ENCODE measurements at regions not wholly inside any gene's neighbourhood (a gene's known extent, or its start where the extent isn't known, plus 50 kb on each side); places are given as distances from the start of the nearest gene placed in this dataset.
"Not testable (repeated sequence)": the region's sequence is repeated elsewhere in the genome, so short reads cannot be mapped to it uniquely, and the experiment has no call there.

- Mint-ChIP-seq H3K36me3 (no peaks in the 10 kb centered on the region), H3K27ac (no peak overlapping the region), H3K4me3 (no peak overlapping the region), H3K9me3 (no peaks in the 10 kb centered on the region), H3K27me3 (peaks cover 0 to 10% of the 10 kb centered on the region in 2 donors), H3K4me1 (ENCODE audit: low read depth in 2 of 2) (no peaks in the 10 kb centered on the region)
- ATAC-seq (no peak), DNase-seq (ENCODE audit: low spot score) (no peak)
Measured at GRCh38 chrX:44733931-44734330, 109.9 kb upstream of the DUSP21 start.

- Mint-ChIP-seq H3K27ac (no peak overlapping the region), H3K36me3 (no peaks in the 10 kb centered on the region), H3K27me3 (peaks cover 0 to 8% of the 10 kb centered on the region in 2 donors), H3K9me3 (no peaks in the 10 kb centered on the region), H3K4me1 (ENCODE audit: low read depth in 2 of 2) (no peaks in the 10 kb centered on the region), H3K4me3 (no peak overlapping the region)
- ATAC-seq (no peak), DNase-seq (ENCODE audit: low spot score) (no peak)
Measured at GRCh38 chrX:44731160-44731559, 112.7 kb upstream of the DUSP21 start.

- Mint-ChIP-seq H3K4me1 (ENCODE audit: low read depth in 2 of 2) (no peaks in the 10 kb centered on the region), H3K36me3 (no peaks in the 10 kb centered on the region), H3K9me3 (no peaks in the 10 kb centered on the region), H3K27me3 (no peaks in the 10 kb centered on the region), H3K27ac (no peak overlapping the region), H3K4me3 (no peak overlapping the region)
- DNase-seq (ENCODE audit: low spot score) (no peak), ATAC-seq (no peak)
Measured at GRCh38 chrX:44723426-44723825, 120.4 kb upstream of the DUSP21 start.

- ATAC-seq (no peak), DNase-seq (ENCODE audit: low spot score) (no peak)
- Mint-ChIP-seq H3K36me3 (no peaks in the 10 kb centered on the region), H3K27me3 (peaks cover 0 to 14% of the 10 kb centered on the region in 2 donors), H3K4me1 (ENCODE audit: low read depth in 2 of 2) (no peaks in the 10 kb centered on the region), H3K27ac (no peak overlapping the region), H3K4me3 (no peak overlapping the region), H3K9me3 (no peaks in the 10 kb centered on the region)
Measured at GRCh38 chrX:44708470-44708869, 135.4 kb upstream of the DUSP21 start.

GRCh38 chrX:44705817-44706551, 137.8 kb upstream of the DUSP21 start:
- ATAC-seq = no peak
- no peak for DNase-seq (ENCODE audit: low spot score)
- Mint-ChIP-seq H3K27ac (no peak overlapping the region), H3K9me3 (no peaks in the 10 kb centered on the region), H3K27me3 (peaks cover 0 to 19% of the 10 kb centered on the region in 2 donors), H3K4me1 (ENCODE audit: low read depth in 2 of 2) (no peaks in the 10 kb centered on the region), H3K4me3 (no peak overlapping the region), H3K36me3 (no peaks in the 10 kb centered on the region)

- DNase-seq (ENCODE audit: low spot score) = no peak
- H3K36me3 Mint-ChIP-seq = no peaks in the 10 kb centered on the region
- no peaks in the 10 kb centered on the region for H3K4me1 Mint-ChIP-seq (ENCODE audit: low read depth in 2 of 2)
- no peak for ATAC-seq
- no peak overlapping the region for H3K27ac Mint-ChIP-seq
- H3K27me3 Mint-ChIP-seq = peaks cover 0 to 4% of the 10 kb centered on the region in 2 donors
- H3K4me3 Mint-ChIP-seq = no peak overlapping the region
- H3K9me3 Mint-ChIP-seq = no peaks in the 10 kb centered on the region
Measured at GRCh38 chrX:44698357-44698756, 145.5 kb upstream of the DUSP21 start.

GRCh38 chrX:44693255-44693654, 150.6 kb upstream of the DUSP21 start:
- no peak overlapping the region for H3K4me3 Mint-ChIP-seq
- no peaks in the 10 kb centered on the region for H3K4me1 Mint-ChIP-seq (ENCODE audit: low read depth in 2 of 2)
- DNase-seq (ENCODE audit: low spot score) = no peak
- ATAC-seq = no peak
- H3K36me3 Mint-ChIP-seq = no peaks in the 10 kb centered on the region
- H3K9me3 Mint-ChIP-seq = no peaks in the 10 kb centered on the region
- H3K27ac Mint-ChIP-seq = no peak overlapping the region
- H3K27me3 Mint-ChIP-seq = peaks cover 0 to 10% of the 10 kb centered on the region in 2 donors

GRCh38 chrX:44690129-44690528, 147.5 kb upstream of the FUNDC1 start:
- no peak overlapping the region for H3K4me3 Mint-ChIP-seq
- H3K27ac Mint-ChIP-seq = no peak overlapping the region
- H3K36me3 Mint-ChIP-seq = no peaks in the 10 kb centered on the region
- peaks cover 0 to 12% of the 10 kb centered on the region in 2 donors for H3K27me3 Mint-ChIP-seq
- ATAC-seq = no peak
- H3K9me3 Mint-ChIP-seq = no peaks in the 10 kb centered on the region
- H3K4me1 Mint-ChIP-seq (ENCODE audit: low read depth in 2 of 2) = no peaks in the 10 kb centered on the region
- no peak for DNase-seq (ENCODE audit: low spot score)

GRCh38 chrX:44675362-44676024, 132.8 kb upstream of the FUNDC1 start:
- no peaks in the 10 kb centered on the region for H3K9me3 Mint-ChIP-seq
- no peaks in the 10 kb centered on the region for H3K36me3 Mint-ChIP-seq
- peaks cover 0 to 9% of the 10 kb centered on the region in 2 donors for H3K27me3 Mint-ChIP-seq
- H3K4me1 Mint-ChIP-seq (ENCODE audit: low read depth in 2 of 2) = no peaks in the 10 kb centered on the region
- peak in 1 of 2 donors; percentile 36 for ATAC-seq
- no peak overlapping the region for H3K4me3 Mint-ChIP-seq
- no peak overlapping the region for H3K27ac Mint-ChIP-seq
- no peak for DNase-seq (ENCODE audit: low spot score)

- Mint-ChIP-seq H3K27me3 (peaks cover 0 to 12% of the 10 kb centered on the region in 2 donors), H3K9me3 (no peaks in the 10 kb centered on the region), H3K4me3 (no peak overlapping the region), H3K27ac (no peak overlapping the region), H3K36me3 (no peaks in the 10 kb centered on the region), H3K4me1 (ENCODE audit: low read depth in 2 of 2) (no peaks in the 10 kb centered on the region)
- DNase-seq (ENCODE audit: low spot score) = no peak
- no peak for ATAC-seq
Measured at GRCh38 chrX:44674906-44675305, 132.2 kb upstream of the FUNDC1 start.

GRCh38 chrX:44669626-44670025, 127.0 kb upstream of the FUNDC1 start:
- no peak for ATAC-seq
- Mint-ChIP-seq H3K4me3 (no peak overlapping the region), H3K36me3 (no peaks in the 10 kb centered on the region), H3K9me3 (no peaks in the 10 kb centered on the region), H3K27ac (no peak overlapping the region), H3K27me3 (peaks cover 0 to 14% of the 10 kb centered on the region in 2 donors), H3K4me1 (ENCODE audit: low read depth in 2 of 2) (no peaks in the 10 kb centered on the region)
- no peak for DNase-seq (ENCODE audit: low spot score)

GRCh38 chrX:44667771-44668170, 125.1 kb upstream of the FUNDC1 start:
- no peaks in the 10 kb centered on the region for H3K36me3 Mint-ChIP-seq

GRCh38 chrX:44657718-44658246, 115.1 kb upstream of the FUNDC1 start:
- H3K4me3 Mint-ChIP-seq; H3K27ac Mint-ChIP-seq; DNase-seq (ENCODE audit: low spot score); H3K36me3 Mint-ChIP-seq; H3K4me1 Mint-ChIP-seq (ENCODE audit: low read depth in 2 of 2); H3K27me3 Mint-ChIP-seq; ATAC-seq; H3K9me3 Mint-ChIP-seq: not testable (repeated sequence)

More at GRCh38 chrX:44667771-44668170, 125.1 kb upstream of the FUNDC1 start:
- peaks cover 0 to 21% of the 10 kb centered on the region in 2 donors for H3K27me3 Mint-ChIP-seq
- no peak overlapping the region for H3K4me3 Mint-ChIP-seq
- ATAC-seq (no peak), DNase-seq (ENCODE audit: low spot score) (no peak)
- H3K9me3 Mint-ChIP-seq = peaks cover 4% of the 10 kb centered on the region
- H3K4me1 Mint-ChIP-seq (ENCODE audit: low read depth in 2 of 2) = no peaks in the 10 kb centered on the region
- H3K27ac Mint-ChIP-seq = no peak overlapping the region

- no peak overlapping the region for H3K4me3 Mint-ChIP-seq
- no peaks in the 10 kb centered on the region for H3K36me3 Mint-ChIP-seq
- no peaks in the 10 kb centered on the region for H3K4me1 Mint-ChIP-seq (ENCODE audit: low read depth in 2 of 2)
- no peaks in the 10 kb centered on the region for H3K9me3 Mint-ChIP-seq
- no peak overlapping the region for H3K27ac Mint-ChIP-seq
- DNase-seq (ENCODE audit: low spot score) (no peak), ATAC-seq (no peak)
- H3K27me3 Mint-ChIP-seq = peaks cover 0 to 9% of the 10 kb centered on the region in 2 donors
Measured at GRCh38 chrX:44651358-44651757, 108.7 kb upstream of the FUNDC1 start.

All from natural killer cell treated with Interleukin-12 subunit alpha and Interleukin-12 subunit beta and Interleukin-15 and Interleukin-18, amount 100 ng/mL, for 72 hours (primary cell).